ENCODE measurements at regions not wholly inside any gene's neighbourhood (a gene's known extent, or its start where the extent isn't known, plus 50 kb on each side); places are given as distances from the start of the nearest gene placed in this dataset.

DNA sequence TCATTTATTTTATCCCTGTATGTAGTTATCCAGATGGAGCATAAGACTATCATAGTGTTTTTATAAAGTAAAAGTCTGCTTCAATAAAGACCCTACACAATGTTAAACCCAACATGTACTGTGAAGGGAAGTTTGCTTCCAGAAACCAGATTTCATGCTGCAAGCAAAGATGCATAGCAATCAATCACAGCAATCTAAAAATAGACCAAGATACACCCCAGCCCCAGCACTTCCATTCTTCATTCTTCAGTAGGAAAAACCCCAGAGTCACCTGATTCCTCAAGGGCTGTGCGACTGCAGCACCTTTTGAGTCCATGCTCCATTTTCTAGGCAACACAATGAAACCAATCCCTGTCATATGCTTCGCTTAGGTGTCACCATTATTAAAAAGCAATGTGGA lies 66.9 kb upstream of the PDE1C start:
- TF ChIP-seq, protein P1, sequence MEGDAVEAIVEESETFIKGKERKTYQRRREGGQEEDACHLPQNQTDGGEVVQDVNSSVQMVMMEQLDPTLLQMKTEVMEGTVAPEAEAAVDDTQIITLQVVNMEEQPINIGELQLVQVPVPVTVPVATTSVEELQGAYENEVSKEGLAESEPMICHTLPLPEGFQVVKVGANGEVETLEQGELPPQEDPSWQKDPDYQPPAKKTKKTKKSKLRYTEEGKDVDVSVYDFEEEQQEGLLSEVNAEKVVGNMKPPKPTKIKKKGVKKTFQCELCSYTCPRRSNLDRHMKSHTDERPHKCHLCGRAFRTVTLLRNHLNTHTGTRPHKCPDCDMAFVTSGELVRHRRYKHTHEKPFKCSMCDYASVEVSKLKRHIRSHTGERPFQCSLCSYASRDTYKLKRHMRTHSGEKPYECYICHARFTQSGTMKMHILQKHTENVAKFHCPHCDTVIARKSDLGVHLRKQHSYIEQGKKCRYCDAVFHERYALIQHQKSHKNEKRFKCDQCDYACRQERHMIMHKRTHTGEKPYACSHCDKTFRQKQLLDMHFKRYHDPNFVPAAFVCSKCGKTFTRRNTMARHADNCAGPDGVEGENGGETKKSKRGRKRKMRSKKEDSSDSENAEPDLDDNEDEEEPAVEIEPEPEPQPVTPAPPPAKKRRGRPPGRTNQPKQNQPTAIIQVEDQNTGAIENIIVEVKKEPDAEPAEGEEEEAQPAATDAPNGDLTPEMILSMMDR (IDR thresholded peaks at IDR 0.05; ENCODE audit: low read depth, low read length), result no peak
- no peak for TF ChIP-seq POLR2A (IDR thresholded peaks at IDR 0.05; ENCODE audit: extremely low read depth, insufficient read length)
- TF ChIP-seq, protein P2, sequence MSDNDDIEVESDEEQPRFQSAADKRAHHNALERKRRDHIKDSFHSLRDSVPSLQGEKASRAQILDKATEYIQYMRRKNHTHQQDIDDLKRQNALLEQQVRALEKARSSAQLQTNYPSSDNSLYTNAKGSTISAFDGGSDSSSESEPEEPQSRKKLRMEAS (IDR thresholded peaks at IDR 0.05; ENCODE audit: low read depth, low read length), result no peak
- TF ChIP-seq MYC (IDR thresholded peaks at IDR 0.05; ENCODE audit: low read depth, low read length), result no peak
